Progenitor cell of endocrine pancreas (in vitro differentiated cells): ENCODE measurements at regions not wholly inside any gene's neighbourhood (a gene's known extent, or its start where the extent isn't known, plus 50 kb on each side); places are given as distances from the start of the nearest gene placed in this dataset.

Experiments used
- DNase-seq: peaks from one replicate; pipeline ENCODE4 v3.0.0; 2021; ENCODE audit warnings: low spot score; ENCODE audit not compliant: unreplicated experiment
- H3K27ac Mint-ChIP-seq: 2 replicates; pipeline ENCODE4 v1.8.0; 2021; ENCODE audit warnings: mild to moderate bottlenecking, moderate library complexity, mixed read lengths
- H3K27me3 Mint-ChIP-seq: 2 replicates; pipeline ENCODE4 v1.8.0; 2021; ENCODE audit warnings: mixed read lengths
- H3K36me3 Mint-ChIP-seq: 2 replicates; pipeline ENCODE4 v1.8.0; 2022; ENCODE audit warnings: mixed read lengths; ENCODE audit not compliant: insufficient read depth
- H3K4me1 Mint-ChIP-seq: 2 replicates; pipeline ENCODE4 v1.8.0; 2021; ENCODE audit warnings: low read depth, mixed read lengths
- H3K4me3 Mint-ChIP-seq: 2 replicates; pipeline ENCODE4 v1.8.0; 2021; ENCODE audit warnings: low read depth, mild to moderate bottlenecking, moderate library complexity, mixed read lengths
- H3K9me3 Mint-ChIP-seq: 2 replicates; pipeline ENCODE4 v1.8.0; 2021; ENCODE audit warnings: low read depth, mixed read lengths
- CTCF ChIP-seq: fragments of 200-600 bp; sonication (generic); IDR thresholded peaks from one replicate; pipeline ENCODE4 v1.5.0; 2021; ENCODE audit warnings: antibody characterized with exemption, mild to moderate bottlenecking; ENCODE audit not compliant: unreplicated experiment

DNA sequence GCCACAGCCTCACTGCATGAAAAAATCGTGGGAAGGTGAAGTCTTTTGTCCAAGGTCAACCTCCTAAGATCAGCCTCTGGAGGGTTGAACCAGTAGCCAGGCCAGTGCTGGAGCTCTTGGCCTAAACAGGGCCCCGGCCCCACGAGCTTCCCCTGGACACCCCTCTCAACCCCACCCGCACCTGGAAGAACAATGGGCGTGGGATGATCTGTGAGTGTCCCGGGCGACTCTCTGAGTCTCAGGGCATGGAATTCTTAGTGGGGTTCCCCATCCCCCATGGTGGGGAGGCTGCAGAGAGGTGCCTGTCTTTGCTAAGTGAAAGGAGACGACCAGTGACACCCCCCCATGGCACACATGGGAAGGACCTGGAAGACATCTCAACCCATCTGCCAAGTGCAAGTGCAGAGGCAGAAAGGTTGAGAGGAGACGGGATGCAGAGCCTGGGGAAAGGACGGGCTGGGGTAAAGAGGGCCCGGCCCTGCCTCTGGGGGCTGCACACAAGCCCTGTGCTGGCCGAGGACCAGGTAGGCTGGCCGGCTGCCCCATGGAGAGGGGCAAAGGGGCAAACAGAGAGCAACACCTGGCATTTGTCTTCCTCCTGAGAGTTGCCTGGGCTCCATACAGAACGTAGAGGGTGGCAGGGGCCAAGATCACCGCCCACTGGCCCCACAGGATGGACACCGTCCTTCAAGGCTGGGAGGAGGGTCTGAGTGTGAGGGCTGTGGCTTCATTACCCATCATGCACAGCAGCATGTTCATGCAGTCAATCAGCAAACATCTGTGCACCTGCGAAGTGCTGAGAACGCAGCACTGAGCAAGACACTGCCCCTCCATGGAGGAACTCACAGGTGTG is 163.0 kb upstream of the PPP2R2D start:
- Mint-ChIP-seq H3K36me3 (no peaks in the 10 kb centered on the region), H3K4me1 (no peaks in the 10 kb centered on the region), H3K4me3 (no peak overlapping the region), H3K27me3 (no peaks in the 10 kb centered on the region), H3K9me3 (peaks cover 6% of the 10 kb centered on the region), H3K27ac (no peak overlapping the region)
- no peak for DNase-seq
- TF ChIP-seq CTCF = no peak

GRCh38 chr10:131738396-131738735 is 162.4 kb upstream of the PPP2R2D start:
- peaks cover 6% of the 10 kb centered on the region for H3K9me3 Mint-ChIP-seq
- H3K27ac Mint-ChIP-seq = no peak overlapping the region
- H3K36me3 Mint-ChIP-seq = no peaks in the 10 kb centered on the region
- H3K4me1 Mint-ChIP-seq = no peaks in the 10 kb centered on the region
- DNase-seq = no peak
- no peak for TF ChIP-seq CTCF
- H3K4me3 Mint-ChIP-seq = no peak overlapping the region
- H3K27me3 Mint-ChIP-seq = no peaks in the 10 kb centered on the region

- H3K36me3 Mint-ChIP-seq = no peaks in the 10 kb centered on the region
- no peak overlapping the region for H3K27ac Mint-ChIP-seq
- no peak overlapping the region for H3K4me3 Mint-ChIP-seq
- peaks cover 3% of the 10 kb centered on the region for H3K27me3 Mint-ChIP-seq
- no peak for DNase-seq
- TF ChIP-seq CTCF = no peak
- peaks cover 6% of the 10 kb centered on the region for H3K9me3 Mint-ChIP-seq
- H3K4me1 Mint-ChIP-seq = peaks cover 2% of the 10 kb centered on the region
Observed at GRCh38 chr10:131739206-131739605, 161.6 kb upstream of the PPP2R2D start.

GRCh38 chr10:131742500-131742951 is 158.3 kb upstream of the PPP2R2D start:
- no peak overlapping the region for H3K27ac Mint-ChIP-seq
- H3K36me3 Mint-ChIP-seq = no peaks in the 10 kb centered on the region
- DNase-seq = no peak
- H3K4me1 Mint-ChIP-seq = peaks cover 2% of the 10 kb centered on the region
- no peak overlapping the region for H3K4me3 Mint-ChIP-seq
- no peak for TF ChIP-seq CTCF
- peaks cover 23% of the 10 kb centered on the region for H3K27me3 Mint-ChIP-seq
- peaks cover 6% of the 10 kb centered on the region for H3K9me3 Mint-ChIP-seq

DNA sequence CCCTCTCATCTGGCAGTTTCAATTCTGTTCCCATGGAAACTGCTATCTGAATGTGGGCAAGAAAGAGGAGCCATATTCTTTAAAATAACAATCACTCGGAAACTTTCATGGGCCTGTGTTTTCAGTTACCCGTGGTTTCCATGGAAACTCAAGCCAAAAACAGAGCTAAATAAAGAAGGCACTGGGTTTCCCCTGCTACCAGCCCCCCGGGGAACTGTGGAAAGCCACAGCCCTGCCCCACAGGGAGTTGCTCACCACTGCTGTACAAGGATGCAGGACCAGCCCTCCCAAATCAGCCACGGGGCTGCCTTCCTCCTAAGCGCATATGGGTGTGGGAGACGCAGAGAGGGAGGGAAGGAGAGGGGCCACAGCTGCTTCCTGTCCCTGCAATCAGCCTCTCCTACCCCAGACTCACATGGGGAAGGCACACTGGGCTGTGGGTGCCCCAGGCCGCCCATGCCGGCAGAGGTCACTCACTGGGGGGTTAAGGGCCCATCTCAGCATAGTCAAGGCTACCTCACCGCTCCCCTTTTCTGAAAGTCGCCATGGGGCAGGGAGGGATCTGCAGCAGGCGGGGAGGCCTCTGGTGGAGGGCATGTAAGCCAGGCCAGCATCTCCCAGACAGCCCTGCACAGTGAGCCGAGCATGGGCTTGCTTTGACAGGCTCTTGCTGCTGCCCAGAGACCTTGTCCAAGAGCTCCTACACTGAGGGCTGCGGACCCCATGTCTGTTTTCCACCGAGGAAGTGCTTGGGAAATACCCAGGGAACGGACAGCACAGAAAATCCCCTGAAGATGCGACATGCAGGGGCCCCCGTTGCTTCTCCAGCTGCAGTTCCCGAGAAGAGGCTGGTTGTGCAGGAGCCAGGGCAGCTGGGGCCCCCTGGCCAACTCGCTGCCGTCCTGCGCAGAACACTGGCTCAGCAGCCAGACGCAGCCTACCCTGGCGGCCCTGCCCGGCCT is 157.3 kb upstream of the PPP2R2D start:
- Mint-ChIP-seq H3K36me3 (no peaks in the 10 kb centered on the region), H3K9me3 (peaks cover 6% of the 10 kb centered on the region), H3K27me3 (peaks cover 24% of the 10 kb centered on the region), H3K4me3 (no peak overlapping the region), H3K27ac (no peak overlapping the region), H3K4me1 (peaks cover 3% of the 10 kb centered on the region)
- no peak for TF ChIP-seq CTCF
- no peak for DNase-seq
